HG03108 (cell line): ENCODE measurements at regions not wholly inside any gene's neighbourhood (a gene's known extent, or its start where the extent isn't known, plus 50 kb on each side); places are given as distances from the start of the nearest gene placed in this dataset.

Experiments
- ATAC-seq: cut with Tn5 transposase; IDR thresholded peaks from one replicate; pipeline ENCODE4 v1.9.1; 2021; ENCODE audit warnings: moderate library complexity; ENCODE audit not compliant: unreplicated experiment

GRCh38 chr7:18445483-18445882 lies 50.1 kb upstream of the HDAC9 start:
- no peak for ATAC-seq
